Upper lobe of right lung (tissue), 1 donor: ENCODE measurements at regions not wholly inside any gene's neighbourhood (a gene's known extent, or its start where the extent isn't known, plus 50 kb on each side); places are given as distances from the start of the nearest gene placed in this dataset.

ENCODE experiments used
- ATAC-seq: fragments of 200-7000 bp; cut with Tn5 transposase; one replicate; pipeline ENCODE4 v1.9.1; 2020; ENCODE audit warnings: mild to moderate bottlenecking, moderate library complexity
- DNase-seq: peaks from one replicate; pipeline ENCODE4 v3.0.0-alpha.2; 2020
- H3K27ac ChIP-seq: fragments of 200-600 bp; one replicate; pipeline ENCODE4 v1.8.0; 2022
- H3K27me3 ChIP-seq: fragments of 200-600 bp; one replicate; pipeline ENCODE4 v1.8.0; 2022; ENCODE audit warnings: mild to moderate bottlenecking
- H3K36me3 ChIP-seq: fragments of 200-600 bp; one replicate; pipeline ENCODE4 v1.8.0; 2022
- H3K4me1 ChIP-seq: fragments of 200-600 bp; one replicate; pipeline ENCODE4 v1.8.0; 2022
- H3K4me3 ChIP-seq: fragments of 200-600 bp; one replicate; pipeline ENCODE4 v1.8.0; 2022; ENCODE audit warnings: mild to moderate bottlenecking
- H3K9me3 ChIP-seq: fragments of 200-600 bp; one replicate; pipeline ENCODE4 v1.8.0; 2022
- intact Hi-C: fragments of 100-400 bp; cut with DNase I; formaldehyde crosslinking; loops from one replicate; pipeline ENCODE4 v1.11.0; 2022
- TF ChIP-seq, protein P1 (sequence below): fragments of 200-600 bp; IDR thresholded peaks from one replicate; pipeline ENCODE4 v1.8.0; 2022; ENCODE audit warnings: antibody characterized with exemption
- donor health status: DM: no; HTN: yes; CAD: no; lungs with severe emphysema.

DNA sequence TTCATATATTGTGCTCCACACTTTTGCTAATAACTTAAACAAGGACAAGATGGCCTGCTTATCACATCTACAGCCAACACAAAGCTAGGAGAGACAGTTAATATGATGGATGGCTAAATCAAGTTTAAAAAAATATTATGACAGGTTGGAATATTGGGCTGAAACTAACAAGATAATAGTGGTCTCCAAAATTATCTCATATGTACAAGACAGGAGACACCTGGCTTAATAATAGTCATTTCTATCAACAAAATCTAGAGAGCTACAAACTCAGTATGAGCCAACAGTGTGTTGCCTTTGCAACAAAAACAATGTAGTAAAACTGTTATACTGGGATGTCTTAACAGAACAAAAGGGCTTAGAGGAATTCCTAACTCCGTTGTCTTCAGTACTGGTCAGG, 317.1 kb upstream of the COL8A1 start:
- H3K27ac ChIP-seq: no peak overlapping the region
- H3K4me1 ChIP-seq: no peaks in the 10 kb centered on the region
- no peak for ATAC-seq
- H3K4me3 ChIP-seq: no peak overlapping the region
- H3K9me3 ChIP-seq: no peaks in the 10 kb centered on the region
- DNase-seq: no peak
- TF ChIP-seq, protein P1, sequence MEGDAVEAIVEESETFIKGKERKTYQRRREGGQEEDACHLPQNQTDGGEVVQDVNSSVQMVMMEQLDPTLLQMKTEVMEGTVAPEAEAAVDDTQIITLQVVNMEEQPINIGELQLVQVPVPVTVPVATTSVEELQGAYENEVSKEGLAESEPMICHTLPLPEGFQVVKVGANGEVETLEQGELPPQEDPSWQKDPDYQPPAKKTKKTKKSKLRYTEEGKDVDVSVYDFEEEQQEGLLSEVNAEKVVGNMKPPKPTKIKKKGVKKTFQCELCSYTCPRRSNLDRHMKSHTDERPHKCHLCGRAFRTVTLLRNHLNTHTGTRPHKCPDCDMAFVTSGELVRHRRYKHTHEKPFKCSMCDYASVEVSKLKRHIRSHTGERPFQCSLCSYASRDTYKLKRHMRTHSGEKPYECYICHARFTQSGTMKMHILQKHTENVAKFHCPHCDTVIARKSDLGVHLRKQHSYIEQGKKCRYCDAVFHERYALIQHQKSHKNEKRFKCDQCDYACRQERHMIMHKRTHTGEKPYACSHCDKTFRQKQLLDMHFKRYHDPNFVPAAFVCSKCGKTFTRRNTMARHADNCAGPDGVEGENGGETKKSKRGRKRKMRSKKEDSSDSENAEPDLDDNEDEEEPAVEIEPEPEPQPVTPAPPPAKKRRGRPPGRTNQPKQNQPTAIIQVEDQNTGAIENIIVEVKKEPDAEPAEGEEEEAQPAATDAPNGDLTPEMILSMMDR: no peak
- no peaks in the 10 kb centered on the region for H3K36me3 ChIP-seq
- H3K27me3 ChIP-seq: no peaks in the 10 kb centered on the region
- intact Hi-C loops: no loop called here

DNA sequence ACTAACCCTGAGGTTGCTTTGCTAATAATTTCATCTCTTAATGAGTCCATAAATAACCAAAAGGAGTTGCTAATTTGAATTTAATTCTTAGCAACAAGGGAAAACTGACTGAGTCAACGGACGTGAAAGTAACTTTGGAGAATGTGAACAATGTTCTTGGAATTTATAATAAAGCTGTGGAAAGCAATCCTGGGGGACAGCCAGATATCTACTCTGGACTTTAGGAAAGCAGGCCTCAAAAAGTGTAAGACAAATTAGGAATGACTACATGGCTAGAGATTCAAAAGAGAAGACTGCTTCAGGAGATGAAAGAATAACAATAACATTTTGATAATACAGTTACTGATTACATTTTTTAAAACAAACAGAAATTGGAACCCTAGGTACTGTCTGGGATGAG, 318.4 kb upstream of the COL8A1 start:
- no peak for ATAC-seq
- no peak overlapping the region for H3K4me3 ChIP-seq
- no peak overlapping the region for H3K27ac ChIP-seq
- TF ChIP-seq, protein P1: no peak
- no peaks in the 10 kb centered on the region for H3K4me1 ChIP-seq
- no peak for DNase-seq
- no peaks in the 10 kb centered on the region for H3K36me3 ChIP-seq
- no peaks in the 10 kb centered on the region for H3K27me3 ChIP-seq
- intact Hi-C loops: no loop called here
- H3K9me3 ChIP-seq: no peaks in the 10 kb centered on the region

DNA sequence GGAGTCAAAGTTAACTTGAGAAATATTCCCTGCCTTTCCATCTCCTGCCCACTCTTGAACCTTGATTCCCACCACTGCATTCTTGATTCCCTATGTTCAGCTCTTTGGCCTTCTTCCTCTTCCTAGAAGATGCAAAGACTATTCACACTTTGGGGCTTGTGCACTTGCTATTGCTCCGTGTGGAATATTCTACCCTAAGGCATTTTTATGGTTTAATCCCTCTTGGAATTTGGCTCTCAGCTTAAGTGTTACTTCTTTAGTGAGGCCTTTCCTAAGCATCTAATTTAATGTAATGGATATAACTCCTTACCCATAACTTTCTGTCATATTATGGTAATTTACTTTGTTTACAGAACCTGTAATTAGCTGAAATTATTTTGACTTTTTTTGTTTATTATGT, 318.9 kb upstream of the COL8A1 start:
- TF ChIP-seq, protein P1: no peak
- no peak overlapping the region for H3K27ac ChIP-seq

DNA sequence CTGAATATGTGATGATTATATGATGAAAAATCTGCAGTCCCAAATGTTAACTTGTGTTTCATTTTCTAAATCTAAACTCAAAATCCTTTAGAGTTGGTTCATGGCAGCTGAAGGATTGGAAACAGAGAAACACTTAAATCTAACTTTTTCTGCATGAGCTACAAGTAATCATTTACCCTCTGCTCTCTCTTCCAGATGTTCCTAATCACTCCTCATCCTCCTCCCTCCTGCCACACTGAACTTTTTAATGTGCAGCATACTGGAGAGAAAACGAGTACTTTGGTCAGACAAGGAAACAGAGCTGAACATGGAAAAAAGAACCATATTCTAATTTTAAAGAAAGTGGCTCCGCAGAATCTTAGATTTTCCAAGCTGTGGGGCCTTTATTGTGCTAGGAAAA, 321.2 kb upstream of the COL8A1 start:
- TF ChIP-seq, protein P1: no peak
- no peak overlapping the region for H3K4me3 ChIP-seq
- no peak for DNase-seq

More for the DNA sequence above, 318.9 kb upstream of the COL8A1 start:
- no peak overlapping the region for H3K4me3 ChIP-seq
- H3K9me3 ChIP-seq: no peaks in the 10 kb centered on the region
- H3K36me3 ChIP-seq: no peaks in the 10 kb centered on the region
- H3K4me1 ChIP-seq: no peaks in the 10 kb centered on the region
- ATAC-seq: no peak
- DNase-seq: no peak
- H3K27me3 ChIP-seq: no peaks in the 10 kb centered on the region
- intact Hi-C loops: no loop called here

DNA sequence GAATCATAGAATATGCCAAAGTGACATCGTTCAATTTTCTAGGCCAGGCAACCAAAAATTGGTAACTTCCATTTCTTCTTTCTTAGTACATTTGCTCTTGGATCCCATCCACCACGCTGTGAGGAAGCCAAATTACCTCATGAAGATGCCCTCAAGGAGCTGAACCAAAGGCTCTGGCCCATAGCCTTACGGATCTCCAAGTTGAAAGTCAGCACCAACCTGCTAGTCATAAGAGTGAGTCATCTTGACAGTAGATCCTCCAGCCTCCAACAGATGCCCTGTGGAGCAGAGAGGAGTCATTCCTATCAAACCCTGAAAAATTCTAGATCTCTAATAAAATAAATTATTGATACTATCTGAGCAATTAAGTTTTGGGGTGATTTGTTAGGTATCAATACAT, 322.5 kb upstream of the COL8A1 start:
- H3K27me3 ChIP-seq: no peaks in the 10 kb centered on the region
- H3K36me3 ChIP-seq: no peaks in the 10 kb centered on the region
- ATAC-seq: no peak
- DNase-seq: no peak
- TF ChIP-seq, protein P1: no peak
- no peak overlapping the region for H3K27ac ChIP-seq
- H3K4me3 ChIP-seq: no peak overlapping the region
- no peaks in the 10 kb centered on the region for H3K4me1 ChIP-seq
- H3K9me3 ChIP-seq: no peaks in the 10 kb centered on the region
- intact Hi-C loops: no loop called here

More for the DNA sequence above, 321.2 kb upstream of the COL8A1 start:
- Histone ChIP-seq H3K9me3 (no peaks in the 10 kb centered on the region), H3K27ac (no peak overlapping the region), H3K27me3 (no peaks in the 10 kb centered on the region), H3K4me1 (no peaks in the 10 kb centered on the region), H3K36me3 (no peaks in the 10 kb centered on the region)
- intact Hi-C loops: no loop called here
- ATAC-seq: no peak

DNA sequence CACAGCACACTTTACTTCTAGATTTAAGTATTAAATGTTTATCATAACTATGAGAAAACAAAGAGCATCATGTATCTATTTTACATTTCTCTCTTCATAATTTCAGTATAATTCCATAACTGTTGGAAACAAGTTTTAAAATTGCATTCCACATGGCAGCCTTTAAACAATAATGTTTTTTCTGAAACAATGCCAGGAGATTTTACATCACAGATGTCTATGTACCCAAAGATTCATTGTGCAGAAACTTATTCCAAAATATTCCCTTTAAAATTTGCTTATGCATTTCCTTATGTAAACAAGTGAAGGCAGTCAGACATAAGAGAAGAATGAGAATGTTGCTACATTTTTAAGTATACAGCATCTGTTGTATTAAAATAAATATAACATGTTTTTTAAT, 324.9 kb upstream of the COL8A1 start:
- no peaks in the 10 kb centered on the region for H3K27me3 ChIP-seq
- H3K27ac ChIP-seq: no peak overlapping the region
- no peaks in the 10 kb centered on the region for H3K4me1 ChIP-seq
- ATAC-seq: no peak
- intact Hi-C loops: no loop called here
- TF ChIP-seq, protein P1: no peak
- H3K4me3 ChIP-seq: no peak overlapping the region
- H3K36me3 ChIP-seq: no peaks in the 10 kb centered on the region
- no peaks in the 10 kb centered on the region for H3K9me3 ChIP-seq
- no peak for DNase-seq
